ENCODE measurements at regions not wholly inside any gene's neighbourhood (a gene's known extent, or its start where the extent isn't known, plus 50 kb on each side); places are given as distances from the start of the nearest gene placed in this dataset.

DNA sequence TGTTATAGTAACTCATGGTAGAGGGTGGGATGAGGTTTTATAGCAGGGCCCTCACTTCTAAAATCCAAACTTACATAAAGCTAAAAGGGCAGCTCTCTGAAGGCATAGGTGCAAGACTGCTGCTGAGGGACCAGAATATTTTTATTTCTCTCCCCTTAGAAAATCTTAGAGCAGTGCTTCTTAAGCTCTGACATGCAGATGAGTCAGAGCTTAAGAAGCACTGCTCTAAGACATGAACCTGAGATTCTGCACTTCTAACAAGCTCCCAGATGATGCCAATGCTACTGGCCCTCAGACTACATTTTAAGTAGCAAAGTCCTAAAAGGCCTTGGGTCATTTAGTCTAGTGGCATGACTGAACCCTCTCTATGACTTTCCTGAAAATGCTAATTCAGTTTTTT, 97.6 kb upstream of the SPRY4 start:
- Mint-ChIP-seq H3K4me1 (peaks cover 33% of the 10 kb centered on the region), H3K27ac (no peak overlapping the region)
- no peak for DNase-seq (ENCODE audit: low spot score in 2 of 2)

DNA sequence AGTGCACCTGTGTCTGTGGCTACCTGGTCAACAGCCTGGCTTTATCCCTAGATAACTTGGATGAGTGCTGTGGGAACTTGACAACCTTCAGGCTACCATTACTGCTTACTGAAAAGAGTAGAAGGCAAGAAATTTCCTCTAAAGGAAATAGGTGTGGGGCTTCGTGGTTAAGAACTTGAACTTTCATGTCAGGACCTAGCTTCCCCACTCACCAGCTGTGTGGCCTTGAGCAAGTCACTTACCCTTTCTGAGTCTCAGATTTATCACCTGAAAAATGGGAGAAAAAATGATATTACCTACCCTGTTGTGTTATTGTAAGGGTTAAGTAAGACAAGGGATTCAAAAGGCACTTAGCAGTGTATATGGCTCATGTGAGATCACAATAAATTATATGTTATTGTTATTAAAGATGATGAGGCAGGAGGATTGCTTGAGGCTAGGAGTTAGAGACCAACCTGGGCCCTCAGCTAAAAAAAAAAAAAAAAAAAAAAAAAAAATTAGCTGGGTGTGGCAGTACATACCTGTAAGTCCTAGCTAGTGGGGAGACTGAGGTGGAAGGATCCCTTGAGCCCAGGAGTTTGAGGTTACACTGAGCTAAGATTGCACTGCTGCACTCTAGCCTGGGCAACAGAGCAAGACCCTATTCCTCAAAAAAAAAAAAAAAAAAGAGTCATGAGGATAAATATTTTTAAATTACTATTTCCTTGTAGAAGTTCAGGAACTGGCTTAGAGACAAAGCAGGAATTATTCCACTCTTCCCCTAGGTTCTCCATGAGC, 97.0 kb upstream of the SPRY4 start:
- Mint-ChIP-seq H3K9me3 (no peaks in the 10 kb centered on the region), H3K4me3 (no peak overlapping the region), H3K4me1 (peaks cover 30% of the 10 kb centered on the region), H3K36me3 (no peaks in the 10 kb centered on the region), H3K27ac (no peak overlapping the region)
- DNase-seq (ENCODE audit: low spot score in 2 of 2): no peak
- no peak for ATAC-seq

More for the DNA sequence above, 97.6 kb upstream of the SPRY4 start:
- no peak for ATAC-seq
- no peaks in the 10 kb centered on the region for H3K36me3 Mint-ChIP-seq
- H3K9me3 Mint-ChIP-seq: no peaks in the 10 kb centered on the region
- H3K4me3 Mint-ChIP-seq: no peak overlapping the region

DNA sequence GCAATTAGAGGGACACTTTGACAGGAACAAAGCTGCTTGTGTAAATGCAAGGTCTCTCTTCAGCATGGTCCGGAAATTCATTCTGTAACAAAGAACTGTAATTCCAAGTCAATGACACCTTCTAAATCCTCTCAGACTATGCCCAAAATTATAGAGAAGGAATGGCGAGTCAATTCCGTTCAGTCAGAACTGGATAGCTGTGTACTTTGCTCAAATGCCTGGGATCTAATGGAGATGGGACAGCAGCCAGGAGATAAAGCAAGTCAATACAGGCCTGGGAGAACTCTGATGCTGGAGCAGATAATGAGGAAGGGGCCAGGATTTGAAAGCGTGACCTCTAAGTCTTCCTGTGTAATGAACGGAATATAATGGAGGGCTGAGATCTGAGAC, 96.4 kb upstream of the SPRY4 start:
- Mint-ChIP-seq H3K4me3 (no peak overlapping the region), H3K4me1 (peaks cover 25% of the 10 kb centered on the region), H3K27ac (no peak overlapping the region), H3K9me3 (no peaks in the 10 kb centered on the region), H3K36me3 (no peaks in the 10 kb centered on the region)
- no peak for DNase-seq (ENCODE audit: low spot score in 2 of 2)
- no peak for ATAC-seq

DNA sequence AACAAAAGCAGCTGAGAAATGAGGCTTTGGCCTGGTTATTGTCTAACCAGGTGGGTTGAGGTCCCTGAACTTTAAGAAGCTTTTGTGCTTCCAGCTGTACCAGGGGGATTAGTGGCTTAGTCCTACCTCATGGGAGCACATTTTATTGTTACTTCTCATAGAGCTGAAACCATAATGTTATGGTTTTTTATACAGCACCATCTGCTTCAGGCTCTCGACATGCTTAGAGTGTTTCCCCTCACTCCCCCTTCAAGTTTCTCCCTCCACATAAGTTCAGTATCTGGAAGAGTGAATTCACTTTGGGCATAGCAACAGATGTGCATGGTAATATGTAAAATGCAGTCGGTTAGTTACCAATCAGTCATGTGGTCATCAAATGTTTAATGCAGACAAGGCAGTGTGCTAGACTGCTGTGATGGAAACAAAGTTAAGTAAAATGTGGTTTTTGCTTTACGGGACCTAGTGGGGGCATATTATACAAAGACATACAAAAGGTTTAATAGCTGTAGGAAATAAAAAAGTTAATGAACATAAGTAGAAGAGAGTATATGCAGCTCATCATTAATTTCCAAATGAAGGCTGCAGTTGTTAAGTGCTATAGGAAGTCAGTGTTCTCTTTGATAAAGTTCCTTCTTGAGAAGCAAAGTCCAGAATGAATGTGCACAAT, 95.9 kb upstream of the SPRY4 start:
- Mint-ChIP-seq H3K9me3 (no peaks in the 10 kb centered on the region), H3K36me3 (no peaks in the 10 kb centered on the region), H3K4me3 (no peak overlapping the region), H3K4me1 (peaks cover 19% of the 10 kb centered on the region), H3K27ac (no peak overlapping the region)
- ATAC-seq (no peak), DNase-seq (ENCODE audit: low spot score in 2 of 2) (no peak)

DNA sequence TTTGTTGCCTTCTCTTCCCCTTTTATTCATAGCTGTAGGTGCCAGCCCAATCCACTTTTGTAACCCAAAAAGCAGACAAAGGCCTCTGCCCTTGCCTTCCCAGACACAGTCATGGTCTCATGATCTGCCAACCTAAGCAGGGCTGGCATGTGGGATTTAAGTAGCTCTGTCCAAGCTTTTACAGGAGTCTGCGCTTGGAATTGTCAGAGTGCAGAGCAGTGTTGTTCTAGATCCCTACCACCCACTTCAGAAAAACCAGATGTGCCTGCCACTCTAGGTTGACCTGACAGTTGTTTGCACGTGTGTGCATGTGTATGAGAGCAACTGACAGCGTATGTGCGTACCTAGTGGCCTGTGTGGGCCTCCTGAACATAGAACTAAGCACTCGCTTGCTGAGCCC, 87.8 kb upstream of the SPRY4 start:
- H3K4me3 Mint-ChIP-seq: no peak overlapping the region
- H3K36me3 Mint-ChIP-seq: no peaks in the 10 kb centered on the region
- no peaks in the 10 kb centered on the region for H3K4me1 Mint-ChIP-seq
- DNase-seq (ENCODE audit: low spot score in 2 of 2) (no peak), ATAC-seq (no peak)
- H3K9me3 Mint-ChIP-seq: no peaks in the 10 kb centered on the region
- H3K27ac Mint-ChIP-seq: no peak overlapping the region

DNA sequence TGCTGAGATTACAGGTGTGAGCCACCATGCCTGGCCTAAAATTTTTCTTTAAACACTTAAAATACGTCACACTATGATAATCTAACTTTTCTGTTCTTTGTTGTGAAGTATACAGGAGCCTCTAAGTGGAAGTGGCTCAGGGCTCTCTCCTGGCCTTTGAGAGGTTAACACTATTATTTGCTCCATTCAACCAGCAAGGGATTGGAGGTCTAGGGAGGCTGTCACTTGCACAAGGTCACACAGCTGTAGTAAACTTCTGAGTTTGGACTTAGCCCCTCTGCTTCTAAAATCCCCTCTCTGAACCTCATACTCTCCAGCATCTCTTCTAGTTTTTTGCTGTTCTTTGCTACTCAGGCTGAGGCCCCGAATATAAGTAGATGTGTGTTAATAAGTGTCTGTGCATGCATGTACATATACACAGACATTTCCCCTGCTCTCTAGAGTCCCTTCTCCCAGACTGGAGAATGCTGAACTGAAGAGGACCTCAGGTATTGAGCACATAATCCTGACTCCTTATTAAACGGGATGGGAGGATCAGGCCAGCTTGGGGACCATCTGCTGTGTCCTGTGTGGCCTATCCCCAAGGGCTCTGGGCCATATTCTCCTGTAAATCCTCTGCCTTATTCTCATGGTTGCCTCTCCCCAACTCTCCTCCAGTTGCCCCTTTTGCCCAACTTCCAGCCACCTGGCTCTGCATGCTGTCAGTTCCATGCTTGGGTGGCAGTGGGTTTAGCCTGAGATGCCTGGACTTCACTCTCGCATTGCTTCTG, 87.0 kb upstream of the SPRY4 start:
- H3K36me3 Mint-ChIP-seq: no peaks in the 10 kb centered on the region
- no peak overlapping the region for H3K4me3 Mint-ChIP-seq
- DNase-seq (ENCODE audit: low spot score in 2 of 2) (no peak), ATAC-seq (no peak)
- H3K4me1 Mint-ChIP-seq: no peaks in the 10 kb centered on the region
- H3K9me3 Mint-ChIP-seq: no peaks in the 10 kb centered on the region
- no peak overlapping the region for H3K27ac Mint-ChIP-seq

DNA sequence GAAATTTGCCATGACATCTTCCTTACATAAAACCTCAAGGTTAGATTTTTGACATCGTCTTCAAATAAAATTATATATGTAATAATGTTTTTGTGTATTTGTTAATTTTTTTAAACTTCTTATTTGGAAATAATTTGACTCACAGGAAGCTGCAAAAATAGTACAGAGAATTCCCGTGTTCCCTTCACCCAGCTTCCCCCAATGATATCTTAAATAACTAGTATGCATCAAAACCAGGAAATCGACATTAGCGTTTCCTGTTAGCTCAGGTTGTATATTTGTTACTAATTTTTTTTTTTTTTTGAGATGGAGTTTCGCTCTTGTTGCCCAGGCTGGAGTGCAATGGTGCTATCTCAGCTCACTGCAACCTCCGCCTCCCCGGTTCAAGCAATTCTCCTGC, 86.3 kb upstream of the SPRY4 start:
- no peak for ATAC-seq
- Mint-ChIP-seq H3K27ac (no peak overlapping the region), H3K36me3 (no peaks in the 10 kb centered on the region), H3K4me1 (no peaks in the 10 kb centered on the region), H3K4me3 (no peak overlapping the region), H3K9me3 (no peaks in the 10 kb centered on the region)
- DNase-seq (ENCODE audit: low spot score in 2 of 2): no peak

DNA sequence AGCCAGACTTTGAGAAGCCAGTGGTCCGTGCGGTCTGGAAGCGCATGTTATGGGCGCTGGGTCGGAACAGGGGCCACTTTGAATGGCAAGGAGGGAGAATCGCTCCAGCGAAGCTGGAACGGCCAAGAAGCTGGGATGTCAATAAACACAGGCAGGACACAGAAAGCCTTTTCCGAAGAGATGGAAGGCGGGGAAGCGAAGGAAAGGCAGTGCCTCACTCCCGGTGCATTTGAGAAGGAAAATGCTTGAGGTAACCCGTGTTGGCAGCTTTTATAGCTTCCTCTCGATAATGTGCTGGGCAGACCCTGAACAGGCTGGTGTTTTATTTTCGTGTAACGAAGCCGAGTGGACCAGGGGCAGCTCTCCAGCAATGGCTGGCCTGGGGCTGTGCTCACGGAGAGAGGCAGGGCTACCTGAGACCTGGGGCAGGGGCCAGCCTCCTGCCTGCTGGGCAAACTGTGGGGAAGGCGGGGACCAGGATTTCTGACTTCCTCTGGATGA, 84.2 kb upstream of the SPRY4 start:
- no peak overlapping the region for H3K27ac Mint-ChIP-seq
- ATAC-seq (no peak), DNase-seq (ENCODE audit: low spot score in 2 of 2) (no peak)
- no peaks in the 10 kb centered on the region for H3K4me1 Mint-ChIP-seq
- no peaks in the 10 kb centered on the region for H3K9me3 Mint-ChIP-seq
- H3K36me3 Mint-ChIP-seq: no peaks in the 10 kb centered on the region
- H3K4me3 Mint-ChIP-seq: no peak overlapping the region

DNA sequence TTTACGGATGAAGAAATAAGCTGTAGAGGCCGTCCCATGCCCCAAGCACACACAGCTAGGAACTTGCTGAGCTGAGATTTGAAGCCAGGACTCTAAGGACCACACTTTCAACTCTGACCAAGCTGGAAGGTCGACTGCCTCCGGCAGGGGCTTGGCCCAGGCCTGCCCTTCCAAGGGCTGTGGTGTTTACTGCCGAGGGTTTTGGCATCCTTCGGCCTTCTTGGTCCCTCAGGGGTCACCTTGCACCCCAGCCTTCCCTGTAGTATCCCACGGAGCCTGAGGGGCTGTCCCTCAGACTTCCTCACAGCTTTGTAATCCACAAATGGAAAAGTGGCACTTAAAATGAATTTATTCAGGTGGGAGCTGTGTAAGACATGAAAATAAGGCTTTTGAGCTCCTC, 83.7 kb upstream of the SPRY4 start:
- Mint-ChIP-seq H3K4me3 (no peak overlapping the region), H3K9me3 (no peaks in the 10 kb centered on the region), H3K4me1 (no peaks in the 10 kb centered on the region), H3K27ac (no peak overlapping the region), H3K36me3 (no peaks in the 10 kb centered on the region)
- no peak for ATAC-seq
- DNase-seq (ENCODE audit: low spot score in 2 of 2): no peak

DNA sequence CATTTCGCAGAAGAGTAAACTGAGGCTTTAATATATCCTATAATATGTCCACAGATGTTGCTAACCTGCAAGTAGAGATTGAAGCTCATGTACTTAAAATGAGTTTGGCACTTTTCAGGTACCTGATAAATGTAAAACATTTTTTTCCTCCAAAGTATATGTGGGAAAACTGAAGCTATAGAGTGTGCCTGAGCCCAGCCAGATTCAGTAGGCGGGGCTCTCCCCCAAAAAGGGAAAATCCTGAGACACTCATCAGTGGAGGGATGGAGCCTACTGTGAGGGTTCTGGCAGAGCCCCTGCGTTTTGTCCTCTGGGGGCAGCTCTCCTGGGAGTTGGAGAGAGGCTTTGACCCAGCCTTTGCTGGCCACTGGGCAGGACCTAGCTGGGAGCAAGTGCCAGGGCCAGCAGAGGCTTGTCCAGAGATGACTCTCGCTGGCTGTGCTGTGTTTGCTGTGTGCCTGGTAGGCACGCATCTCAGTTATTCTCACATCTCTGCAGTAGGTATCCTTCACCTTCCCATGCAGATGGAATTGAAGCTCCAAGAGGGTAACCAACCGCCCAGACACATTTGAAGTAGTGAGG, 81.1 kb upstream of the SPRY4 start:
- H3K4me3 Mint-ChIP-seq: no peak overlapping the region
- H3K36me3 Mint-ChIP-seq: no peaks in the 10 kb centered on the region
- no peak overlapping the region for H3K27ac Mint-ChIP-seq
- DNase-seq (ENCODE audit: low spot score in 2 of 2) (no peak), ATAC-seq (no peak)
- no peaks in the 10 kb centered on the region for H3K9me3 Mint-ChIP-seq
- H3K4me1 Mint-ChIP-seq: peaks cover 6% of the 10 kb centered on the region

DNA sequence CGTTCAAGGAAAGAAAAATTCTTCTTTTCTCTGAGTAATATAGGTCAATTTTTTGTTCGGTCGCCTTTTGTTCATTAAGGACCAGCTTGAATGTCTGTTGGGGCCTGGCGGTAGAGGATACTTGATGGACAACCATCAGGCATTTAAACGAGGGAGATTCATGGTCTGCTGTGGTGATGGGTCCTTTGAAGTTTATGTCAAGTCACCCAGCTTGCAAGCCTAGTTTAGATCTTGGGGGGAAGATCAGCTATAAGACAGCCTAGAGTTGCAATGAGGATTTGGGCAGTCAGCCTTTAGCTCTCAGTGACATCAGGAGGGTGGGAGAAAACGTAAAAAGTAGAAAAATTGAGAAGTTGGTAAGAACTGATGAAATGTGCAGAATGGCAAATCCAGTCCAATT, 80.2 kb upstream of the SPRY4 start:
- Mint-ChIP-seq H3K36me3 (no peaks in the 10 kb centered on the region), H3K4me3 (no peak overlapping the region), H3K4me1 (peaks cover 6% of the 10 kb centered on the region), H3K27ac (no peak overlapping the region), H3K9me3 (no peaks in the 10 kb centered on the region)
- no peak for ATAC-seq
- no peak for DNase-seq (ENCODE audit: low spot score in 2 of 2)

DNA sequence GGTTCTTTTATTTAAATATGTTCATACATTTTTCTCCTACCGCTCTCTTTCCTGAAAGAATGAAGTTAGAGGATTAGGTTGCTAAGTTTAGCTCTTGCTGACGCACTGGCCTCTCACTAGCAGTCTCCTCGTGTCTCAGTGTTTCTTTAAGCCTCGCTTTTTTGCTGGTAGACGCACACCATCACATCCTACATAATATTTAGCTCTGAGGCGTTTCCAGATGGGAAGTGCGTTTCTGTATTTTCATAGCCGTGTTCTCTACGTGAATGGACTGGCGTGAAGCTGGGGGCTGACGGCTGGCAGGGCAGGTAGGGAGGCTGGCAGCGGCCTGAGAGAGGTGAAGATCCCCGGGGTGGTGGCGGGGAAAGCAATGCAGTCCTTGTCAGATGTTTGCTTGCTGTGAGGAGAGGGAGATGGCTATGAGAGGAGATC, 79.2 kb upstream of the SPRY4 start:
- Mint-ChIP-seq H3K4me1 (peaks cover 6% of the 10 kb centered on the region), H3K4me3 (no peak overlapping the region)

DNA sequence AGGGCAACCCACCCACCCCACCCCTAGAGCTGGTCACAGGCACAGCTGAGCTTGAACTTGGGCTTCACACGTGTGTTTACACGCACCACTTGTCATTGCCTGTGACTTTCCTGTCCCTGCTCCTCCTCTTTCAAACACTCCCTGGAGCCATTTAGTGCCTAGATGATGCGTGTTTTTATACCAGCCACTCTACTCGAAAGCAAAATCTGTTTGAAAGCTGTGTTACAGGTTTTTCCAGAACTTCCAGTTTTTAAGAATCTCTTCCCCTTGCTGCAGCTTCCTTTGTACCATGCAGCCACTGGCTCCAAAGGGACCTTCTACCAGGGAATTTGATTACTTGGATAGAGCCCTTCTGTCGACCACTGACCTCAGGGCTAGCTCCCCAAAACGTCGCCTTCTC, 78.8 kb upstream of the SPRY4 start:
- peak; percentile 26 for ATAC-seq
- Mint-ChIP-seq H3K36me3 (no peaks in the 10 kb centered on the region), H3K4me1 (peaks cover 6% of the 10 kb centered on the region), H3K9me3 (no peaks in the 10 kb centered on the region), H3K4me3 (no peak overlapping the region), H3K27ac (no peak overlapping the region)
- DNase-seq (ENCODE audit: low spot score in 2 of 2): no peak

More for the DNA sequence above, 79.2 kb upstream of the SPRY4 start:
- Mint-ChIP-seq H3K9me3 (no peaks in the 10 kb centered on the region), H3K36me3 (no peaks in the 10 kb centered on the region), H3K27ac (no peak overlapping the region)
- DNase-seq (ENCODE audit: low spot score in 2 of 2) (no peak), ATAC-seq (no peak)

DNA sequence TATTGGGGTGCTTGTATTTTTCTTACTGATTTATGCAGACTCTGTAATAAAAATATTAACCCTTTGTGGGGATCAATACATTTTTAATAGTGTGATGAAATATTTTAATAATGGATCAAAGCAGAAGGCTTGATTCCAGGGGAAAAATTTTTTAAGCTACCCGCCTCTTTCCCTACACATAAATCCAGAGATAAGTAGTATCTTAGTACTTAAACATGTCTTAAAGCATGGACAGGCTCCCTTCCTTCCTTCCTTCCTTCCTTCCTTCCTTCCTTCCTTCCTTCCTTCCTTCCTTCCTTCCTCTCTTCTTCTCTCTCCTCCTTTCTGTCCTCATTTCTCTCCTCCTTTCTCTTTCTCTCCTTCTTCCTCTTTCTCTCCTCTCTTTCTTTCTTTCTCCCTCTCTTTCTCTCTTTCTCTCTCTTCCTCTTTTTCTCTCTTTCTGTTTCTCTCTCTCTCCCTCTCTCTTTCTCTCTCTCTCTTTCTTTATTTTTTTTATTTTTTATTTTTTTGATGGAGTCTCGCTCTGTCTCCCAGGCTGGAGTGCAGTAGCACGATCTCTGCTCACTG, 78.0 kb upstream of the SPRY4 start:
- Mint-ChIP-seq H3K4me1 (peaks cover 6% of the 10 kb centered on the region), H3K9me3 (no peaks in the 10 kb centered on the region), H3K4me3 (no peak overlapping the region), H3K36me3 (no peaks in the 10 kb centered on the region), H3K27ac (no peak overlapping the region)
- DNase-seq (ENCODE audit: low spot score in 2 of 2): no peak
- ATAC-seq: no peak

DNA sequence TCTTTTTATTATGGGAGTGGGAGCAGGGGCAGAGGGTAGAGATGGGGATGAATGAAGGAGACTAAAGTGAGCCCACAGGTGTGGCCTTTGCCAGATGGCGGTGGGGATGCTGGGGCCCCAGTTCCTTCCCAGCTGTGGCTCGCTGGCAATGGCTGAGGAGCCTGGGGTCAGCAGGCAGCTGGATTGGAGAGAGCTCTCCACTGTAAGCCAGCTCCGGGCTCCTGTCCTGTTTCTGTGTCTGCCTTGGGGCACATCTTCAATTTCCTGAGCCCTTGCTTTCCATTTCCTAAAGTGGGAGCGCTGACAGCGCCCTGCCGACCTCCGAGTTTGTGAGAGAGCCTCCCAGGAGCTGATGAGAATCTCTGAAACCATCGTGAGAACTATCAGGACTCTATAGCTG, 75.6 kb upstream of the SPRY4 start:
- DNase-seq (ENCODE audit: low spot score in 2 of 2) (no peak), ATAC-seq (no peak)
- H3K4me1 Mint-ChIP-seq: peaks cover 6% of the 10 kb centered on the region
- H3K27ac Mint-ChIP-seq: no peak overlapping the region
- H3K36me3 Mint-ChIP-seq: no peaks in the 10 kb centered on the region
- H3K4me3 Mint-ChIP-seq: no peak overlapping the region
- H3K9me3 Mint-ChIP-seq: peaks cover 11% of the 10 kb centered on the region
